Cardiac muscle cell (in vitro differentiated cells and primary cell): ENCODE measurements at regions not wholly inside any gene's neighbourhood (a gene's known extent, or its start where the extent isn't known, plus 50 kb on each side); places are given as distances from the start of the nearest gene placed in this dataset.

Source experiments
- DNase-seq, 2 donors: peaks; one replicate each; pipeline versions ENCODE4 v3.0.0 to v3.0.0-alpha.2; 2010 to 2017; ENCODE audit warnings: low read depth in 1 of 2, low spot score in 1 of 2
- H3K27ac ChIP-seq: fragments of 200-600 bp; sonication (generic); 2 replicates; pipeline ENCODE4 v1.5.1; 2016
- H3K27me3 ChIP-seq: fragments of 200-600 bp; sonication (generic); 2 replicates; pipeline ENCODE4 v1.6.0; 2016; ENCODE audit warnings: control low read depth
- H3K36me3 ChIP-seq: fragments of 200-600 bp; sonication (generic); 2 replicates; pipeline ENCODE4 v1.5.1; 2016; ENCODE audit warnings: control low read depth
- H3K4me1 ChIP-seq: fragments of 200-600 bp; sonication (generic); 2 replicates; pipeline ENCODE4 v1.8.1; 2017; ENCODE audit warnings: low read depth, mild to moderate bottlenecking, mixed run types
- H3K4me3 ChIP-seq: fragments of 200-600 bp; sonication (generic); 2 replicates; pipeline ENCODE4 v1.5.1; 2016; ENCODE audit warnings: mild to moderate bottlenecking
- H3K9me3 ChIP-seq: fragments of 200-600 bp; sonication (generic); 2 replicates; pipeline ENCODE4 v1.5.1; 2017; ENCODE audit warnings: low read depth, mild to moderate bottlenecking, control low read depth
- TF ChIP-seq, protein P1 (sequence below): IDR thresholded peaks from 2 replicates; pipeline ENCODE4 v1.5.1; 2012; ENCODE audit warnings: low read depth, mild to moderate bottlenecking, low read length

DNA sequence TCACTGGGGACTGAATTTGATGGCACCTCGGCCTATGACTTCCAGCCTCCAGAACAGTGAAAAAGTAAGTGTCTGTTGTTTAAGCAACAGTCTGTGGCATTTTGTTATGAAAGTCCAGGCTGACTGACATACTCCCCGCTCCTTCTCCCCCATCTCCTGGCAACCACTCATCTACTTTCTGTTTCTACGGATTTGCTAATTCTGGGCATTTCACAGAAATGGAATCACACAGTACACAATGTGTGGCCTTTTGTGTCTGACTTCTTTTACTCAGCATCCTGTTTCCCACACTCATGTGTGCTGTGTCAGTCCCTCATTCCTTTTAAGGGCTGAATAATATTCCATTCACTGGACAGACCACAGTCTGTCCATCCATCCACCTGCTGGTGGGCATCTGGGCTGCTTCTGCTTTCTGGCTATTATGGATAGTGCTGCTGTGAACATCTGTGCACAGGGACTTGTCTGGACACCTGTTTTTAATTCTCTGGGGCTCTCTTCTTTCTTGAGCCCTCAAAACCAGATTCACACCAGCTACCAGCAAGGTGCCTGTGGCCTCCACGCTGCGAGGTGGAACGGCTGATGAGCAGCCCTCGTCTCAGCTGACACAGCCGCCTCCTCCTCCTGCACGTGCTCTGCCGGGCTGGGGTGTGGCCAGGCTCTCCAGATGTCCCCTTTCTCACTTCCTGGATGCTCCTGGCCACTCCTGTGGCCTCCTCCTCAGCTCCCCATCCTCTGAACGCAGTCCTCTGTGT is 333.1 kb downstream of the CTTN start:
- Histone ChIP-seq H3K27ac (no peak overlapping the region), H3K27me3 (no peaks in the 10 kb centered on the region), H3K4me3 (no peak overlapping the region), H3K4me1 (no peaks in the 10 kb centered on the region), H3K36me3 (no peaks in the 10 kb centered on the region), H3K9me3 (no peaks in the 10 kb centered on the region)
- TF ChIP-seq, protein P1, sequence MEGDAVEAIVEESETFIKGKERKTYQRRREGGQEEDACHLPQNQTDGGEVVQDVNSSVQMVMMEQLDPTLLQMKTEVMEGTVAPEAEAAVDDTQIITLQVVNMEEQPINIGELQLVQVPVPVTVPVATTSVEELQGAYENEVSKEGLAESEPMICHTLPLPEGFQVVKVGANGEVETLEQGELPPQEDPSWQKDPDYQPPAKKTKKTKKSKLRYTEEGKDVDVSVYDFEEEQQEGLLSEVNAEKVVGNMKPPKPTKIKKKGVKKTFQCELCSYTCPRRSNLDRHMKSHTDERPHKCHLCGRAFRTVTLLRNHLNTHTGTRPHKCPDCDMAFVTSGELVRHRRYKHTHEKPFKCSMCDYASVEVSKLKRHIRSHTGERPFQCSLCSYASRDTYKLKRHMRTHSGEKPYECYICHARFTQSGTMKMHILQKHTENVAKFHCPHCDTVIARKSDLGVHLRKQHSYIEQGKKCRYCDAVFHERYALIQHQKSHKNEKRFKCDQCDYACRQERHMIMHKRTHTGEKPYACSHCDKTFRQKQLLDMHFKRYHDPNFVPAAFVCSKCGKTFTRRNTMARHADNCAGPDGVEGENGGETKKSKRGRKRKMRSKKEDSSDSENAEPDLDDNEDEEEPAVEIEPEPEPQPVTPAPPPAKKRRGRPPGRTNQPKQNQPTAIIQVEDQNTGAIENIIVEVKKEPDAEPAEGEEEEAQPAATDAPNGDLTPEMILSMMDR: no peak
- no peak for DNase-seq

DNA sequence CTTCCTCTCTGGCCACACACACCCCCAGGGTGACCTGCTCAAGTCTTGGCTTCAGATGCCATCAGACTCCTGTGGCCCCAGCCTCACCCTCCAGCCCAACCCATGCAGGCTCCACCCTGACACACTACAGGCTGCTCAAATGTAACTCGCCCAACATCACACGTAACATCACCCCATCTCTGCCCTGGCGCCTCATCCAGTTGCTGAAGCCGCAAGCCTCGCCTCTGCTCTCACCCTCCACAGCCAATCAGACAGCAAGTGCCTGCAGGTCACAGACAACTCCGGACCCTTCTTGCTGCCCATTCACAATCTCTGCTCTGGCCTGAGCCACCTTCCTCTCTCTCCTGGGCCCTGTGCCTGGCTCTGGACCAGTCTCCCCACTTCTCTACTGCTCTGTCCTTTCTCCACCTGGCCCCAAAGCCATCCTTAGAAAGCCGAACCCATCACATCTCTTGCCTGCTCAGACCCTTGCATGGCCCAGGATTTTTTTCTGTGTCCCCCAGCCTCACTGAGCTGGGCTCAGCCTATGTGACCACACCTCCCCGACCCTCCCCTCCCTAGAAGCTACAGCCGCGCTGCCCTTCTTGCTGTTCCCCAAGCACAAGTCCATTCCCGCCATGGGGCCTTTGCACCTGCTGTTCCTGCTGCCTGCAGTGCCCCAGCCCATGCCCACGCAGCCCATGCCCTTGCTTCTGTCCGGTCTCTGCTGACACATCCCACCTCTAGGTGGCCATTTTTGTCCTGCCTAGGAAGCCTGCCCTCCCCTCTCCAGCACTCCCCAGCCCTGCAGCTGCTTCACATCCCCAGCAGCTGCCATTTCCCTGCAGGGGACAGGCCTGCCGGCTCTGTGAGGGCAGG is 333.9 kb downstream of the CTTN start:
- Histone ChIP-seq H3K4me3 (no peak overlapping the region), H3K9me3 (no peaks in the 10 kb centered on the region), H3K36me3 (no peaks in the 10 kb centered on the region), H3K27ac (no peak overlapping the region), H3K4me1 (no peaks in the 10 kb centered on the region), H3K27me3 (no peaks in the 10 kb centered on the region)
- TF ChIP-seq, protein P1: no peak
- no peak for DNase-seq

DNA sequence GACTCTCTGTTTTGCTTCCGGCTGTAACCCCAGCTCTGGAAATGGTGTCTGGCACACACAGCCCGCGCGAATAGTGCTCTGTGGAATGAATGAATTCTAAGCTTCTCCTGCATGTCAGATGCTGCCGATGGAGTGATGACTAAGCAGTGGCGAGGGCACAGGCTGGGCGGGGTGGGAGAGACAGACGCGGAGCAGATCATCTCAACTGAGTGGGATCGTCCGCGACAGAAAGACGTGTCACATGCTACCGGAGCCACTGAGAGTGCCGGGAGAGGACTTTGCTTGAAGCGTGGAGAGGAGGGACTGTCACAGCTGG is 334.5 kb downstream of the CTTN start:
- DNase-seq: no peak
- Histone ChIP-seq H3K27ac (no peak overlapping the region), H3K27me3 (no peaks in the 10 kb centered on the region), H3K9me3 (no peaks in the 10 kb centered on the region), H3K36me3 (no peaks in the 10 kb centered on the region), H3K4me1 (no peaks in the 10 kb centered on the region), H3K4me3 (no peak overlapping the region)
- TF ChIP-seq, protein P1: no peak

DNA sequence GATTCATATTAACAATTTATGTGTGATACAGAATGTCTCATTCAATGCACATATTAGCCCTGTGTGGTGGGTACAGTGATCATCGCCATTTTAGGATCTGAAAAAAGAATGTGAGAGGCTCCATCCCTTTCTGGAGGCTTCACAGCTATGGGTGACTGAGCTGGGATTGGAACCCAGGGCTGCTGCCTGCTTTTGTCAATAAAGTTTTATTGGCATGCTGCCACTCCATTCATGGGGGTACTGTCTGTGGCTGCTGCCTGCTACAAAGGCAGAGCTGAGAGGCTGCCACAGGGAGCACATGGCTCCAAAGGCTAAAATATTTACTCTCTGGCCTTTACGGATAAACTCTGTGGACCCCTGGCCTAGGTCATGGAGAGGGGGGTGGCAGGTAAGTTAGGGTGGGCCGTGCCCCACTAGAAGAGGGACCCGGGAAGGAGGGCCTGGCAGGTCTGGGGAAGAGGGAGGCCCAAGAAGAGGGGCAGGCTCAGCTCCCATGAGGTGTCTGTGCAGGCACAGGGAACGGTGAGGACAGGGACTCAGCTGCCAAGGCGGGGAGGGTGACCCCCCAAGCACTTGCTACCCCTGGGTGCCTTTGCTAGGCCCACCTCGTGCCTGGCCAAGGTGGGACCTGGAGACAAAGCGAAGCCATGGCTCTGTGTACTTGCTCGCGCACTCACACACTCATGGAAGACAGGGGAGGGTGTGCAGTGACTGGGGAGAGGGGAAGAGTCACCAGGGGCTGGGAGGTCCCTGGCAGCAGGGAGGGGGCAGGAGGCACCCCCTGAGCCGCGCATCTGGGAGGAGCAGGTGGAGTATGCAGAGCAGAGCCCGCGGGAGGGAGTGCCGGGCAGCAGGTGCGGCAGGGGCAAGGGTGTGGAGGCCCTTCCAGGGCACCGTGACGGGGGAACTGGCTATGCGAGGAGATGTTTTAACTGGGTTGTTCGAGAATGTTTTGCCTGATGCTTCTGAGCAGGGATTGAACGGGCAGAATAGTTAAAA is 335.3 kb downstream of the CTTN start:
- TF ChIP-seq, protein P1: no peak
- Histone ChIP-seq H3K4me3 (no peak overlapping the region), H3K27me3 (no peaks in the 10 kb centered on the region), H3K36me3 (no peaks in the 10 kb centered on the region), H3K4me1 (no peaks in the 10 kb centered on the region), H3K27ac (no peak overlapping the region), H3K9me3 (no peaks in the 10 kb centered on the region)
- no peak for DNase-seq

DNA sequence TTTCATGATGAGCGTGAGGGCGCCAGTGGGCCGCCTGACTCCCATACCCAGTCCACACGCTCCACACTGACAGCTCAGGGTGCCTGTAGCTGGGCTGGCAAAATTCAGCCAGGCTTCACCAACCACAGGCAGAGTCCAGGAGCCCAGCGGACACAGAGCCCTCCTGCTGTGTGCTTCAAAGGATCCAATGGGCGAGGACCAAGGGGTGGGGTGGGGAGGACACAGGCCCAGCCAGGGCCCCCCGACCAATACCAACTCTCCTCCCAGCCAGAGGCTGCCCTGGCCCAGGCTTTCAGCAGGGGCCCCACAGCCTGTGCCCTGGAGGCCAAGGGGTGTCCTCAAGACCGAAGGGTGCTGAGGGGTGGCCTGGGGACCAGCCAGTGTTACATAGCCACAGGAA is 336.1 kb downstream of the CTTN start:
- TF ChIP-seq, protein P1: no peak
- Histone ChIP-seq H3K27me3 (no peaks in the 10 kb centered on the region), H3K4me1 (no peaks in the 10 kb centered on the region), H3K4me3 (no peak overlapping the region), H3K9me3 (no peaks in the 10 kb centered on the region), H3K36me3 (no peaks in the 10 kb centered on the region), H3K27ac (no peak overlapping the region)
- no peak for DNase-seq
